H9 (cell line): ENCODE measurements at regions not wholly inside any gene's neighbourhood (a gene's known extent, or its start where the extent isn't known, plus 50 kb on each side); places are given as distances from the start of the nearest gene placed in this dataset.

Experiments
- DNase-seq: peaks from one replicate; pipeline ENCODE4 v3.0.0-alpha.2; 2017
- H2AFZ ChIP-seq: one replicate; pipeline ENCODE4 v1.6.1; 2013; ENCODE audit warnings: mild to moderate bottlenecking, low read length, control low read depth, moderate library complexity
- H2AK5ac ChIP-seq: 2 replicates; pipeline ENCODE4 v1.6.1; 2013; ENCODE audit warnings: low read length, control low read depth, mixed read lengths; ENCODE audit not compliant: insufficient read length
- H2BK120ac ChIP-seq: one replicate; pipeline ENCODE4 v1.6.1; 2013; ENCODE audit warnings: low read depth, mild to moderate bottlenecking, low read length, control low read depth, inconsistent platforms; ENCODE audit not compliant: poor library complexity, severe bottlenecking
- H2BK12ac ChIP-seq: 2 replicates; pipeline ENCODE4 v1.6.1; 2013; ENCODE audit warnings: low read length, control low read depth, mixed read lengths, low read depth; ENCODE audit not compliant: insufficient read length
- H2BK15ac ChIP-seq: 2 replicates; pipeline ENCODE4 v1.6.1; 2013; ENCODE audit warnings: low read depth, low read length, control low read depth
- H2BK20ac ChIP-seq: one replicate; pipeline ENCODE4 v1.6.1; 2013; ENCODE audit warnings: low read depth, mild to moderate bottlenecking, low read length, control low read depth, inconsistent platforms; ENCODE audit not compliant: poor library complexity, severe bottlenecking
- H2BK5ac ChIP-seq: 2 replicates; pipeline ENCODE4 v1.6.1; 2013; ENCODE audit warnings: low read length, control low read depth, mixed read lengths; ENCODE audit not compliant: insufficient read length
- H3K14ac ChIP-seq: 2 replicates; pipeline ENCODE4 v1.6.1; 2013; ENCODE audit warnings: low read length, control low read depth; ENCODE audit not compliant: insufficient read depth
- H3K18ac ChIP-seq: 2 replicates; pipeline ENCODE4 v1.6.1; 2013; ENCODE audit warnings: low read depth, mild to moderate bottlenecking, mixed read lengths, low read length, control low read depth; ENCODE audit not compliant: insufficient read length
- H3K23ac ChIP-seq: 2 replicates; pipeline ENCODE4 v1.6.1; 2013; ENCODE audit warnings: low read length, control low read depth, mixed read lengths, low read depth; ENCODE audit not compliant: insufficient read length
- H3K23me2 ChIP-seq: 2 replicates; pipeline ENCODE4 v1.6.1; 2013; ENCODE audit warnings: low read depth, mild to moderate bottlenecking, mixed read lengths, low read length, control low read depth; ENCODE audit not compliant: insufficient read length, poor library complexity, severe bottlenecking
- H3K27ac ChIP-seq: 2 replicates; pipeline ENCODE4 v1.5.1; 2013; ENCODE audit warnings: low read length, control low read depth, mixed read lengths, low read depth; ENCODE audit not compliant: insufficient read length
- H3K27me3 ChIP-seq: 2 replicates; pipeline ENCODE4 v1.6.1; 2013; ENCODE audit warnings: low read length, control low read depth, inconsistent platforms; ENCODE audit not compliant: insufficient read depth
- H3K4ac ChIP-seq: 2 replicates; pipeline ENCODE4 v1.6.1; 2013; ENCODE audit warnings: low read depth, mild to moderate bottlenecking, control low read depth, inconsistent platforms, low read length, moderate library complexity
- H3K4me1 ChIP-seq: 2 replicates; pipeline ENCODE4 v1.6.1; 2013; ENCODE audit warnings: low read length, control low read depth, inconsistent platforms; ENCODE audit not compliant: insufficient read depth
- H3K4me2 ChIP-seq: 2 replicates; pipeline ENCODE4 v1.6.1; 2013; ENCODE audit warnings: low read length, control low read depth, mixed read lengths; ENCODE audit not compliant: insufficient read length, insufficient read depth
- H3K56ac ChIP-seq: 2 replicates; pipeline ENCODE4 v1.6.1; 2013; ENCODE audit warnings: low read depth, mild to moderate bottlenecking, mixed read lengths, low read length, control low read depth; ENCODE audit not compliant: insufficient read length
- H3K79me1 ChIP-seq: 2 replicates; pipeline ENCODE4 v1.6.1; 2013; ENCODE audit warnings: low read depth, mild to moderate bottlenecking, moderate library complexity, low read length, control low read depth, inconsistent platforms; ENCODE audit not compliant: insufficient read depth, poor library complexity, severe bottlenecking
- H3K79me2 ChIP-seq: 2 replicates; pipeline ENCODE4 v1.6.1; 2013; ENCODE audit warnings: low read length, control low read depth, inconsistent platforms; ENCODE audit not compliant: insufficient read depth
- H3K9ac ChIP-seq: 2 replicates; pipeline ENCODE4 v1.6.1; 2013; ENCODE audit warnings: low read length, control low read depth, mixed read lengths; ENCODE audit not compliant: insufficient read length; ENCODE audit errors: extremely low read depth
- H3K9me3 ChIP-seq: one replicate; pipeline ENCODE4 v1.6.1; 2013; ENCODE audit warnings: low read depth, low read length, inconsistent platforms; ENCODE audit not compliant: control insufficient read depth
- H3T11ph ChIP-seq: one replicate; pipeline ENCODE4 v1.6.1; 2013; ENCODE audit warnings: mild to moderate bottlenecking, low read length, control low read depth, inconsistent platforms
- H4K20me1 ChIP-seq: one replicate; pipeline ENCODE4 v1.6.1; 2013; ENCODE audit not compliant: control insufficient read depth, insufficient read length, insufficient read depth
- H4K5ac ChIP-seq: 2 replicates; pipeline ENCODE4 v1.6.1; 2013; ENCODE audit warnings: low read depth, mild to moderate bottlenecking, mixed read lengths, low read length, control low read depth; ENCODE audit not compliant: insufficient read length
- H4K8ac ChIP-seq: replicated peaks from 2 replicates; pipeline ENCODE4 v1.6.1; 2013; ENCODE audit warnings: low read length, control low read depth, mixed read lengths, low read depth; ENCODE audit not compliant: insufficient read length
- H4K91ac ChIP-seq: 2 replicates; pipeline ENCODE4 v1.6.1; 2013; ENCODE audit warnings: low read depth, mild to moderate bottlenecking, moderate library complexity, mixed read lengths, low read length, control low read depth; ENCODE audit not compliant: insufficient read length
- H3K27ac Mint-ChIP-seq, 3 experiments: 2 replicates in 2 of 3; 3 replicates in 1 of 3; pipeline ENCODE4 v1.8.0; 2020 to 2021; ENCODE audit warnings: mixed read lengths in 3 of 3, mild to moderate bottlenecking in 1 of 3, moderate library complexity in 1 of 3
- H3K27me3 Mint-ChIP-seq: 2 replicates; pipeline ENCODE4 v1.8.0; 2021; ENCODE audit warnings: low read depth, mild to moderate bottlenecking, moderate library complexity, mixed read lengths
- H3K36me3 Mint-ChIP-seq, 3 experiments: 2 replicates in 2 of 3; 3 replicates in 1 of 3; pipeline ENCODE4 v1.8.0; 2020 to 2021; ENCODE audit warnings: low read depth in 3 of 3, mixed read lengths in 3 of 3; ENCODE audit not compliant: insufficient read depth in 1 of 3
- H3K4me1 Mint-ChIP-seq, 2 experiments: 2 replicates each; pipeline ENCODE4 v1.8.0; 2020; ENCODE audit warnings: mixed read lengths in 2 of 2
- H3K4me3 Mint-ChIP-seq, 2 experiments: 2 replicates in 1 of 2; 3 replicates in 1 of 2; pipeline ENCODE4 v1.8.0; 2020 to 2021; ENCODE audit warnings: mild to moderate bottlenecking in 2 of 2, mixed read lengths in 2 of 2, moderate library complexity in 1 of 2
- H3K9me3 Mint-ChIP-seq, 2 experiments: 2 replicates in 1 of 2; 3 replicates in 1 of 2; pipeline ENCODE4 v1.8.0; 2020; ENCODE audit warnings: mild to moderate bottlenecking in 2 of 2, mixed read lengths in 2 of 2, moderate library complexity in 1 of 2
- CTCF ChIP-seq: fragments of 200-600 bp; sonication (generic); conservative IDR thresholded peaks from 3 replicates; pipeline ENCODE4 v1.8.0; 2021; ENCODE audit warnings: antibody characterized with exemption, mild to moderate bottlenecking
- WGBS: extraction: QIAGEN DNeasy Blood & Tissue Kit; methylation state at CpG from one replicate; pipeline ENCODE4 v1.1.7; 2013; ENCODE audit warnings: missing lambda C conversion rate, low lambda C conversion rate, mixed read lengths; ENCODE audit not compliant: insufficient read length; ENCODE audit errors: extremely low coverage; 5-methylcytosine and 5-hydroxymethylcytosine counted together

GRCh38 chr2:167553635-167554034 lies 665.4 kb downstream of the XIRP2 start:
- H3K27me3 Mint-ChIP-seq = no peaks in the 10 kb centered on the region
- Histone ChIP-seq H3K23ac (no peak overlapping the region), H2BK120ac (no peak overlapping the region), H2BK20ac (no peak overlapping the region), H3K79me1 (no peaks in the 10 kb centered on the region), H3K27ac (no peak overlapping the region), H3T11ph (no peak overlapping the region), H3K9ac (no peak overlapping the region), H2AK5ac (no peak overlapping the region), H3K4ac (no peak overlapping the region), H4K8ac (no peak overlapping the region), H3K4me2 (no peak overlapping the region), H2BK12ac (no peak overlapping the region), H3K23me2 (no peaks in the 10 kb centered on the region), H4K5ac (no peak overlapping the region), H3K18ac (no peak overlapping the region), H3K14ac (no peak overlapping the region), H3K27me3 (no peaks in the 10 kb centered on the region), H2BK15ac (no peak overlapping the region), H3K56ac (no peak overlapping the region), H4K91ac (no peak overlapping the region), H4K20me1 (no peaks in the 10 kb centered on the region), H3K79me2 (no peaks in the 10 kb centered on the region), H2BK5ac (no peak overlapping the region), H2AFZ (no peak overlapping the region), H3K9me3 (peaks cover 14% of the 10 kb centered on the region), H3K4me1 (no peaks in the 10 kb centered on the region)
- H3K4me1 Mint-ChIP-seq = peaks cover 8 to 16% of the 10 kb centered on the region in 2 experiments
- no peak for TF ChIP-seq CTCF
- H3K4me3 Mint-ChIP-seq = no peak overlapping the region
- H3K27ac Mint-ChIP-seq = no peak overlapping the region
- H3K36me3 Mint-ChIP-seq = peaks cover 27 to 54% (median 32%) of the 10 kb centered on the region in 3 experiments
- H3K9me3 Mint-ChIP-seq = peaks cover 19 to 24% of the 10 kb centered on the region in 2 experiments
- no CpG with 5 or more reads among the region's 2 CpGs for WGBS
- DNase-seq = no peak
